Stromal cell of bone marrow (primary cell): ENCODE measurements at regions not wholly inside any gene's neighbourhood (a gene's known extent, or its start where the extent isn't known, plus 50 kb on each side); places are given as distances from the start of the nearest gene placed in this dataset.
A peak's percentile ranks its signal among the peaks of the same experiment; 100 is the strongest.
"Not testable (repeated sequence)": the region's sequence is repeated elsewhere in the genome, so short reads cannot be mapped to it uniquely, and the experiment has no call there.

Source experiments
- DNase-seq: peaks from one replicate; pipeline ENCODE4 v3.0.0-alpha.2; 2012; ENCODE audit warnings: low read depth

GRCh38 chr4:170990989-170991589 lies 822.1 kb upstream of the GALNTL6 start:
- no peak for DNase-seq

- no peak for DNase-seq
Observed at GRCh38 chr4:170988446-170988845, 824.8 kb upstream of the GALNTL6 start.

- no peak for DNase-seq
Observed at GRCh38 chr4:170979736-170980135, 833.5 kb upstream of the GALNTL6 start.

DNA sequence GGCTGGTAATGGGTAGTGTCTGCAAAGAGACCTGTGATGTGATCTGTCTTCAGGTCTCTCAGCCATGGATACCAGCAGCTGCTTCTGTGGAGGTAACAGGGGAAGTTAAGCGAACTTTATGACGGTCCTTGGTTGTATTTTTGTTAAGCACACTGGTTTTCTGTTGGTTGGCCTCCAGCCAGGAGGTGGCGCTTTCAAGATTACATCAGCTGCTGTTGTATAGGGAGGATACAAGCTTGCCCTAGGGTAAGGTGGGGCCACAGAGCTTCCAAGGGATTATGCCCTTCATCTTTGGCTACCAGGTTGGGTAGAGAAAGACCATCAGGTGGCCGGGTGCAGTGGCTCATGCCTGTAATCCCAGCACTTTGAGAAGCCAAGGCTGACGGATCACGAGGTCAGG lies 834.2 kb upstream of the GALNTL6 start:
- DNase-seq, result no peak

GRCh38 chr4:170949084-170949483 lies 859.3 kb upstream of the AADAT start:
- no peak for DNase-seq

- DNase-seq, result no peak
Observed at GRCh38 chr4:170940043-170940724, 850.4 kb upstream of the AADAT start.

GRCh38 chr4:170938588-170938987 lies 848.8 kb upstream of the AADAT start:
- no peak for DNase-seq

DNA sequence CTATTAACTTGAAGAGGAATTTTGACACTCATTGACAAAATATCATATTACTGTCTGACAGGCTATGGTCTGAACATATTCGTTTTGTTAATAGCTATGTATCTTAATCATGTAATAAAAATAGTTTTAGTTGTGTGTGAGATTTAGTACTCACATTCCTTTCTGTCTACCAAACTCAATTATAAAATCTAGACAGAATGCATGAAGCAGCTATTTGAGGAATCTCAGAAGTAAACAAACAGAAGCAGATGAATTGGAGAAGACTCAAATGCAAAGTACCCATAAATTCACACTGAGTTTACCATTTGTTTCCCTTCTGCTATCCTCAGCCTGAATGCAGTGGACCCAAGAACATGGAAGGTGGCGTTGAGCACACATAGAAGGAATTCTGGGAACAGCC lies 841.6 kb upstream of the AADAT start:
- no peak for DNase-seq

GRCh38 chr4:170888660-170889059 lies 798.9 kb upstream of the AADAT start:
- no peak for DNase-seq

GRCh38 chr4:170887396-170887795 lies 797.6 kb upstream of the AADAT start:
- DNase-seq, result no peak

DNA sequence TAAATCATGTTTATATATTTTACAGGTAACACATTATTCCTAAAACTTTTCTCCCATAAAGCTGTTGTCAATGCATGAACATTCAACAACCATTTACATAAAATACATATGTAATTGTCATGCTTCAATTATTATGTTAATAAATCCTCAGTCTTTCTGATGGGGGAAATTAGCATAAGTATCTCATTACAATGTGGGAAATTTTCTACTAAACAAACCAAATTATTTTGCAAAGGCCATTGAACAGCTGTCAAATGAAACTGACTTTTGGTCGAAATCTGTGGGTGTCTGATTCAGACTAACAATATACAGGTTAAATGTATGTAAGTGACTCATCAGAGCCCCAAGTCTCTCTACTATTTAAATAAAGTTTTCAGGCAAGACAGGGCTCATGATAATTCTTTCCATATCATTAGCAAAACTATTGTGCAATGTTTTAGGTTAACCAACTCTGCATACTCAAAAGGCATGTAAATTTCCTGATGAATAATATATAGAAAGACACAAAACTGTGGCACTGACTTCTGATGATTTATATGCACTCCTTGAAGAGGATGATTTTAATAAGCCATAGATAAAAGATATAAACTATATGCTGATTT lies 795.3 kb upstream of the AADAT start:
- no peak for DNase-seq

GRCh38 chr4:170881646-170882045 lies 791.9 kb upstream of the AADAT start:
- DNase-seq, result not testable (repeated sequence)

- DNase-seq, result no peak
Observed at GRCh38 chr4:170875868-170876267, 786.1 kb upstream of the AADAT start.

DNA sequence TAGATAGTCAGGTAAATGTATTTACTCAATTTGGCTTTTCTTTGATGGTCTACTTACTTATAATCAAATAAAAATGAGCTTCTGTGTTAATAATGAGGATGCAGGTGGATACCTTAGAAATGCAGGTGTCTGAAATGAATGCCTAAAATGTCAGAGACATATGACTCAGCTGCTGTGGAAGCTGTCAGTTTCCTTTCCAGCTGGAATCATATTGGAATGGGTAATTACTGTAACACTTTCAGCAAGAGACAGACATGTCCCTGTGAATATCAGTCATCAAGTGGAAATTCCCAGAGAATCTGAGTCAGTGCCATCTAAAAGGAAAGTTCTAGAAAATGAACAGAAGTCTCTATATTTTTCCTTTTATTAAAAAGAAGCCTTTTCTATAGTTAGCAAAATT lies 783.0 kb upstream of the AADAT start:
- DNase-seq, result no peak

DNA sequence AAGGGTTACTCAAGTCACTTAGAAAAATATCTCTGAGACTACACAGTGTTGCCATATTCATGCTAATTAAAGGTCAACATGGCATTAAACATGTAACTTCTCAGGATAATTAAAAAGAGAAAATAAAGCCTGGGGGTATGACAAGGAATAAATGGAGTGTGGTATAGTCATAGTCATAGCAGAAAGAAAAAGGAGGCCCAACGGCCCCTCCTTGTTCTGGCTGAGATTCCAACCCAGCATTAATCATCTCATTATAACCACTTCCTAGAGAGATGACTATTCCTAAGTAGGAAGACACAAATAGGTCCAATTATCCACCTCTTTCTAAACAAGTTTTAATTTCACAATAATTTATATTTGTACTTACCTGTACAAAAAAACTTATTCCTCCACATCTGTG lies 778.4 kb upstream of the AADAT start:
- DNase-seq, result no peak

GRCh38 chr4:170854097-170854496 lies 764.3 kb upstream of the AADAT start:
- DNase-seq, result no peak

DNA sequence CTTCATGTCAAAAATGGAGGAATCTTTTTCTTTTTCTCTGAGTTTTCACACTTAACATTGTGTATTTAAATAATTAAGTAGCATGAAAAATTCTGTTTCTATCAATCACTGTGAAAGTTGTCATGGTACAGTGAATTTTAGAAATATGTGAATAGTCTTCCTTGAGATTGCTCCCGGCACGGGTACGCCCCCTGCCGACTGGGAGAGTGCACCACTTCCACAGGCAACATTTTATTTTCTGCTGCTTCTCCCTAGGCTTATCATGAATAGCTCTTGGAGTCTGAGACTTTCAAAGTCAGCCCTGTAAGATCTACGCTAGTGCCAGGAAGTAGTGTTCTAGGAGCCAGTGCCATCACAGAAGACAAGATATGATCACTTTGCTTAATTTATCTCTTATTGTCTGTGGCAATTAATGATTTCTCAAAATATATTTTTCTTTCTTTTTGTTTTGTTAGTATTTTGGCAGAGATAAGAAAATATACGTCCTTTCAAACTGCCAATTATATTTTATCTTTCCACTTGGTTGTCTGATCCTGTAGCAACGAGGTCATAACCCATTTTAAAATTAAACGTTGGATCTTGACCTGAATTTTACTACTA lies 763.8 kb upstream of the AADAT start:
- peak; percentile 7 for DNase-seq

DNA sequence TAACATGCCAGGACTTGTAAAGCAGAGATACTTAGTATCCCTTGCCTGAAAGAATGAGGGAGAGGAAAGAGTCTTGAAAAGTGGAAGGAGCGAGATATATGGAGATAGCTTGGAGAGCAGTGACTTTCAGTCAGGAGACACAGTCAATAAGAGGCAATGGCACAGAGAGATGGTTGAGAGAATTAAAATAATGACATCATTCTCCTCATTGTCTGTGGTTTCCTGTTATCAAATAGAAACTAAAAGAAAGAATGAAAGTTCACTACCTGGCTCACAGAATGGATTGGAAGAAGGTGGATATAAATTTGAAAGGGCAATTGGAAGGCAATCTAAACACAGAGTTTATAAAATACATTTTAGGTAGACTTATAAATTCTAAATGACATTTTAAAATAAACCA lies 760.2 kb upstream of the AADAT start:
- DNase-seq, result no peak

- no peak for DNase-seq
Observed at GRCh38 chr4:170827562-170828274, 738.0 kb upstream of the AADAT start.

- DNase-seq, result no peak
Observed at GRCh38 chr4:170818786-170819185, 729.0 kb upstream of the AADAT start.

DNA sequence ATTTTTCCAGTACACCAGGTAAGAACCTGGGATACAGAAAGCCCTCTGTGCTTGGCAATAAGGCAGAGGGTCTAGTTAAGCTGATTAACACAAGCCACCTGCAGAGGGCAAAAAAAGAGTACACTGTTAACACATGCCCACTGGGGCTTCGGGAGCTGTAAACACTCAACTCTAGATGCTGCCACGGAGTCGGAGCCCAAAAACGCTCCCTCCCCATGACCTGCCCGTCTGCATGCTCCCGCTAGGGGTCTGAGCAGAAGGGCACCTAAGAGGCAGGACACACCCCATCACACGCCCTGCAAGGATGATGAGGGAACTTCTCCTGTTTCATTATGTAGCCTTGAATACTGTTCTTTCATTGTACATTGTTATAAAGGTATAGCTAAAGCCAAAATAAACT lies 715.6 kb upstream of the AADAT start:
- no peak for DNase-seq

DNA sequence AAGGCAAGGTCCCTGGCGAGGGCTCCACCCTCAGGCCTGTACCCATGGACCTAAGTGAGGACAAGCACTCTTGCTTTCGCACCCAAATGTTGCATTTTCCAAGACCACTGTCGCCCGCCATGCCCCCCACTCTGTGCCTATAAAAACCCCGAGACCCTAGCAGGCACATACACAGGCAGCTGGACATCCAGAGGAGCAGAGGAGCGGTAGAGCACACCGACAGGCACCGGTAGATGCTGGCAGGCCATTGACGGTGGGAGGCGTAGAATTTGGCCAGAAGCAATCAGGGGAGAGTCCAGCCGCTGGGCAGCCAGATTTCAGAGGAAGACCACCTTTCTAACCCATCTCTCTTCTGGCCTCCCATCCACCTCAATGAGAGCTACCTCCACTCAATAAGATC lies 715.2 kb upstream of the AADAT start:
- DNase-seq, result no peak

DNA sequence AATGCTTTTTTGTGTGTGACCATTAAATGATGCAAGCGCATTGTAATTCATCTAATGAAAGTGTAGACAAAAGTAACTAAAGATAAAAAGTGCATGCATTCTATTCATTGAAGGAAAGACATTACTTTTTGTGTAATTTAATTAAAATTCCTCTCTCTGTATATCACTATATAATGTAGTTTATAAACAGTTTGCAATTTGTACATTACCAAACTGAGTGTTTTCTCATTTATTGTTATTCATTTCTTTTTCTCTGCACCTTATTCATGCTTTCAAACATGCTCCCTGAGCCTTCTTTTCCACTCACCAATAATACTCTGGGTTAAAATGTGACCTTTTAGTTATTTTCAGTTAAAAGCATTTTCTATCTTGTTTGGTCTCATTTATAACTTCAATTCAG lies 713.7 kb upstream of the AADAT start:
- no peak for DNase-seq
